HuH-7.5 (cell line): ENCODE measurements at regions not wholly inside any gene's neighbourhood (a gene's known extent, or its start where the extent isn't known, plus 50 kb on each side); places are given as distances from the start of the nearest gene placed in this dataset.
"Not testable (repeated sequence)": the region's sequence is repeated elsewhere in the genome, so short reads cannot be mapped to it uniquely, and the experiment has no call there.

Experiments
- DNase-seq: peaks from one replicate; pipeline ENCODE4 v3.0.0; 2011; ENCODE audit warnings: low spot score

- DNase-seq: no peak
Measured at GRCh38 chr12:126282691-126283090, 1217.5 kb downstream of the AACS start.

DNA sequence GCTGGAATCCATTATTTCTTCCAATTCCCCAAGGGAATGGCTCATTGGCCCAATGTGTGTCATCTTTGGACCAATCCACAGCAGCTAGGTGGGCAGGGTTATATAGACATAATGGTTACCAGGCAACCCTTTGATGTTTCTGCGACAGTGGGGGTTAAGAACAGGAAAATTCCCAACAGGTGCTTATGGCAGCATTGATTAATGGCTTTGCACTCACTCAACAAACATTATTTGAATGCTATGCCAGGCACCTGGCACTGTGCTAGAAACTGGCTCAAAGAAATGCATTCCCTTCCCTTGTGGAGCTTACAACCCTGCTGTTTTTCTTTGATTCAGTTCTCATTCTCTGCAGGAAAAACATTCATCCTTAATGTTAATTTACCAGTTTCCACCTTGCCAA, 1221.0 kb downstream of the AACS start:
- DNase-seq: no peak

GRCh38 chr12:126290456-126290855, 1225.2 kb downstream of the AACS start:
- DNase-seq: no peak

DNA sequence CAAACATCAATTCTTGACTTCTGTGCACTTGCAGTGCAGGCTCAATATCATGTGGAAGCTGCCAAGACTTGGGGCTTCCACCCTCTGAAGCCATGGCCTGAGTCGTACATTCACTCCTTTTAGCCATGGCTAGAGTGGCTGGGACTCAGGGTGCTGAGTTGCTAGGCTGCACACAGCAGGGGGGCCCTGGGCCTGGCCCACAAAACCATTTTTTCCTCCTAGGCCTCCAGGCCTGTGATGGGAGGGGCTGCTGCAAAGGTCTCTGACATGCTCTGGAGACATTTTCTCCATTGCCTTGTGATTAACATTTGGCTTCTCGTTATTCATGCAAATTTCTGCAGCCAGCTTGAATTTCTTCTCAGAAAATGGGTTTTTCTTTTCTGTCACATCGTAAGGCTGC, 1226.8 kb downstream of the AACS start:
- DNase-seq: not testable (repeated sequence)

DNA sequence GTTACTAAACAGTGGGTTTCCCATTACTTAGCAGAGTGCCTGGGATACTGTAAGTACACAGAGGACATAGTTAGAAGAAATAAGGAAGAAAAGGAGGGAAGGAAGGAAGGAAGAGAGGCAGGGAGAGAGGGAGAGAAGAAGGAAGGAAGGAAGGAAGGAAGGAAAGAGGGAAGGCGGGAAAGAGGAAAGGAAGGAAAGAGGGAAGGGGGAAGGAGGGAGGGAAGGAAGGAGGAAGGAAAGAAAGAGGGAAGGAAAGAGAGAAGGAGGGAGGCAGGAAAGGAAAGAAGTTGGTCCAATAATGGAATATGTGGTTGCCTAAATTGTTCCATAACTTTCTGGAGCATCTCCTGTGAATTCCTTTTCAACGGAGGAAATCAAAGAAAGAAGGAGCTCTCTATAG, 1230.4 kb downstream of the AACS start:
- no peak for DNase-seq

DNA sequence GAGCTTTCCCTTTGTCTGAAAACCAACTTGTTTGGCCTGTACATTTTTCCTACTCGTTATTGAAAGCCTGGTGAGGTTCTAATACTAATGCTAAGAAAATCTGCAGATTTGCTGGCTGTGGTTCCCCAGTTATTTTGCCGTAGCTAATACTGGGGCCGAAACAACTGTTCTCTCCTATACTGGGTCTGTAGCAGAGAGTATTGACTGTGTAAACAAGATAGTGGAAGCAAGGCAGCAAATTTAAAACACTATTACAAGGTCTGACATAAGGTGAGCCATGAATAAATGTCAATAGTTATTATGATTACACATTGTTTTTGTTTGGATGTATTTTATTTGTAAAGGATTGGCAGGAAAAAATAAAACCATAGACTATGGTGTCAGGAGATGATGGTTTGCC, 1244.0 kb downstream of the AACS start:
- no peak for DNase-seq

DNA sequence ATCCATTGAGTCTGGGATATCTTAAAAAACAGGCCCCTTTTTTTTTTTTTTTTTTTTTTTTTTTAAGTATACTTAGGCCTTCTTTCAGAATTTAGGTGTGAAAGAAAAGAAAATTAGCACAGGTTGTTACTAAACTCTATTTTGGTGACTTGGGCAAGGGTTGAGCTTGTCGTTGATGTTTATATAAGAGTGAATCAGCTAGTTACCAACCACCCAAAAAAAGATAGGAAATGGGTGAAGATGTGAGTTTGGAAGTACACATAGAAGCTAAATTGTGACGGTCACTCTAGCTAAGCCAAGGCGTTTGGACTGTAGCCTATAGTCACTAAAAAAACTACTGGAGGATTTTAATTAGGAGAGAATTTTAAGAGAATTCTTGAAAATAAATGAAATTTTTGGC, 1247.2 kb downstream of the AACS start:
- no peak for DNase-seq

DNA sequence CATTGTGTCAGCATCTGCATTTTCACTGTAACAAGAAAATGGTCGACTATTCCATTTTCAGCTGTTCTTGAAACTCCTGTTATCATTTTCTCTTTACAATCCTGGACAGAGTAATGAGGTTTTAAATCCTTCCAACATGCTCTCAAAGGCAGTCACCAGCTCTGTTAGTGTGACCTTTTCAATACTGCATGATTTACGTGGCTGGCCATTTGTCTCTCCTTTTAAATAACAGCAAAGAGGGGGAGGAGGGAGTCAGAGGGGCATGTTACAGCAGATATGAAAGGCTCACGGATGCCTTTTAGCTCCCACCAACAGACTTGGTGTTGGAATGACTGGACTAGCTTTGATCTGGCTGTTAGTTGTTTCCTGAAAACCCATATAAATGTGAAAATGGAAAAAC, 1251.2 kb downstream of the AACS start:
- DNase-seq: no peak

DNA sequence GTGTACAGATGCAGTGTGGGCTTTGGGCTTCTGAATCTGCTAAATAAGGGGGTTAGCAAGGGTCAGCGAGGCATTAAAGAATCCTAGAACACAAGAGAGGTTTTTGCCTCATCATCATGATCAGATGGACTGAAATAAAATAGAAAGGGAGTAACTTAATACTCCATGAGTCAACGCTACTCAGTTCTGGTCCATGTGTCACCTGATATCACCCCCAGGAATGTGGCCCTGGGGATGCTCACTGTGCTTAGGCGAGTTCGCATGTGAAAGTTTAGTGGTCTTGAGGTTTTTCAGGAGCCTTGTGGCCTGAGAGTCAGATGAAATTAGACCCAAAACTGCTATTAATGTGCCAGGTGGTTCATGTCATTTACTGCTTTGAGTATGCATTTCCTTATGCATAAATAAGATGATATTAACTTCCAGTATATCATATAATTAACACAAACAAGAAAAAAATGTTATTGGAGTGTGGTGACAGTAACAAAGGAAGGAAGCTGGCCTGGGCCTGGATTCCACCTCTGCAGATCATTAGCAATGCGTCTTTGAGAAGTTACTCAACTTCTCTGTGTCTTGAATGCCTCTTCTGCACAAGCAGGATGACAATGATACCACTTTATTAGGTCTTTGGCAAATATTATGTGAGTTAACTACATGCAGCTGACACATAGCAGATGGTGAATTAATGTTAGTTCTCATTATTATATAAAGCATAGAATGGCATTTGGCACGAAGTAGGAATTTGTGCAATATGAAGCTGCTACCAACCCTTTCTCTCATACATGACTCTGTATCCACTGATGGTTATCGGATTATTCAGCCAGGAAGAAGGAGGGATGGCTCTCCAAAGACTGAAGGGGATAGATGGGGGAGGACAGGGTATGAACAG, 1272.6 kb downstream of the AACS start:
- DNase-seq: no peak

DNA sequence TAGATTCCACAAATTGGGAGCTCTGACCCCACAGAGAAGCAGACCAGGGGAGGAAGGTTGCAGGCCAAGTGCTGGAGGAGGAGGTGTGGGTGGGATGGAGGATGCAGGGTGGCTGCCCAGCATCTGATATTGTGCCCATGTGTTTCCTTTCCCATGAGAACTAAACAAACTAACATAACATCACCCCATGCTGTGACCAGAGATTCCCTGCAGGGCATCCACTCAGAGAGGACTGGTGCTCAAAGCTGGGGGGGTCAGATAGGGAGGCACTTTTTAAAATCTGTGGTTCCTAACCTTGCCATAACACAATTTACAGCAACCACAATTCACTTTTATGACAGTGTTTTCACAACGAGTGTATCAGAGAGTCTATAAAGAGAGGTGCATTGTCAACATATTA, 1277.6 kb downstream of the AACS start:
- no peak for DNase-seq

- DNase-seq: no peak
Measured at GRCh38 chr12:126343321-126343720, 1278.1 kb downstream of the AACS start.

DNA sequence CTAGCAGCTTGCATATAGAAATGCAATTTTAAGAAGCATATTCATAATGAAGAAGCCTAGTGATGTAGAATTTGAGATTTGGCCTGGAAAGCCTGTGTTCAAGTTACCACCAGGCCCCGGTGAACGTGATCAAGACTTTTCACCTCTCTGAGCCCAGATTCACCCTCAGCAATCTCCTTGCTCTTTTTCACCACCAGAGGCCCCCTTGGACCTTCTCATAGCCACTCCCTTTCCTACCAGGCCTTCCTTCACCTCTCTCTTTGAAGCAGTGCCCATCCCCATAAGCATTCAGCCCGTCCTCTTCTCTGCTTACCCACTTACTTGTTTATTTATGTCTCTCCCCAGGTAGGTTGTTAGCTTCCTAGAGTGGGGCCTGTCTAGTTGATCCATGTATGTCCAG, 1280.9 kb downstream of the AACS start:
- DNase-seq: no peak

DNA sequence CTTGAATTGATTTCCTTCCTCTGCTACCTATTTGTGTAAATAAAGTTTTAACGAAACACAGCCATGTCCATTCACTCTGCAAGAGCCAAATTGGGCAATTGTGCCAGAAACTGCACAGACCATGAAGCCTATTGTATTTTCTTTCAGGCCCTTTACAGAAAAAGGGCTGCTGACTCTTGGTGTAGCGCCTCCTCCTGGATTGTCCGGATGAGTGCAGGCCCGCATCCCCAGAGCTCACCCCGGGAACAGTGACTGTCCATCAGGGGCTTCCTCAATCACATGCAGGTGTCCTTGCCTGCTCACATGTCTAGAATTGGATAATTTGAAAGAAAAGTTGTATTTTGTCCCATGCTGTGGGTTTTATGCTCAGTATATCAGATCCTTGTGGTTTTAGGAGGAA, 1282.2 kb downstream of the AACS start:
- DNase-seq: no peak

GRCh38 chr12:126349383-126349782, 1284.1 kb downstream of the AACS start:
- DNase-seq: no peak

DNA sequence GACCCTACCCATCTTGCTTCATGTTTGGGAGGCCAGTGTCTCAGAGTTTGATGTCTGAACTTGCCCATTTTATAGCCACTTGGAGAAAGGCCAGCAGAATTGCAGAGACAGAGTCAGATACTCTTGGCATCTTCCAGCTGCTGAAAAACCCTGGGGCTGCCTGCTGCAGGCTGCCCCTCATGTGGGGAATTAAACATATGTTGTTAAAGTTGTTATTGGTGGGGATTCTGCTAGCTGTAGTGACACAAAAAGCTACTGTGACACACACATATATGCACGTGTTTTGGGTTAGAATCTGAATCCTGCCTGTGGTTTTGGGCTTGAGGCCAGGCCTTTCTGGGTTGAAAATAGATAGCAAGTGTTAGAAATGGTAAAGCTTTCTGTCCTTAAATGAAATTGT, 1288.4 kb downstream of the AACS start:
- DNase-seq: no peak

GRCh38 chr12:126354633-126355032, 1289.4 kb downstream of the AACS start:
- DNase-seq: no peak

DNA sequence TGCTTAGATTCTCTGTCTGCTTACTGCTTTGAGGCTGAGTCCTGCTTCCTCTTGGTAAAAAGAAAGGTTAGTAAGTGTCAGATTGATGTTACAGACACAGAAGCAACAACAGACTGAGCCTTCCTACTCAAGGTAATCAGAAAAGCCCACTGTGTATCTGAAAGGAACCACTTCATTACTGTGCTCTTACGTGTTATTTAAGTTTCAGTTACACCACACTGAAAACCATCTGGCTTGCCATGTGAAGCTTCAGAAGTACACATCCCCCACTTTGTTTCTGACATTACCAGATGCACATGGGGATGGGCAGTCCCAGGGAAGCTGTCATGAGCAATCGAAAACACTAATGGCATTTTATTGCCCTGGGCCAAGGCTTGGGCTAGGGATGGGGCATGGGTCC, 1290.1 kb downstream of the AACS start:
- no peak for DNase-seq

DNA sequence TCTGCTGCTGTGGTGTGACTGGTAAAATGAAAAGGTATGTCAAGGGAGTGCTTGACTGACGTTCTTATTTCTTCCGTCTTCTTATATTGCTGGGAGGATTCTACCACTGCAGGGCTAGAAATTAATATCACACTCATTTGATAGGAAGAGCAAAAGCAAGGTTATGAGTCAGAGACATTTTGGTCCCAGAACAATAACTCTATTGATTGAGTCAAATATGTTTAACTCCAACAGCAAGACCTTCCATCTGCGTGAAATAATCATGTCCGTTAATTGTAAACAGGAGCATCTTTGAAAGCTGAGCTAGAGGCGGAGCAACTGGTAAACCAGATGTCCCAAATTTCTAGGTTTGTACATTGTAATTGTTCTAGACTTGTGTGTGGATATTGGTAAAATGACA, 1293.6 kb downstream of the AACS start:
- DNase-seq: no peak

DNA sequence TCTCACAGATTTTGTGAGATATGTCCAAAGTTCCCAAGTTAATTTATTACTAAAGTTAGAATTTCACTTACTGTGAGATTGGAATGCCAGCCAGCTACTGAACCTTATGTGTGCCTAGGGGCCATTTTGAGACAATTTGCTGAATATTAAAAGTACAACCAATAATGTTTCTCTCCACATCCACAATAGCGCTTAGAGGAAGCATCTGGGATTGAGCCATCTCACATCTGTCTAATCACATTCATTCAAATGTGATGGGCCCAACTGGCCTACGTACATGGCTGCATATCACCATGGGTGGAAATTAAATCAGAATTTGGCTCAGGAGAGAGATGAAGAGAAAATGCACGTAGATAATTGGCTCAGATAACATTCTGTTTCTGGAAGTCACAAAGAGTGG, 1294.0 kb downstream of the AACS start:
- no peak for DNase-seq

DNA sequence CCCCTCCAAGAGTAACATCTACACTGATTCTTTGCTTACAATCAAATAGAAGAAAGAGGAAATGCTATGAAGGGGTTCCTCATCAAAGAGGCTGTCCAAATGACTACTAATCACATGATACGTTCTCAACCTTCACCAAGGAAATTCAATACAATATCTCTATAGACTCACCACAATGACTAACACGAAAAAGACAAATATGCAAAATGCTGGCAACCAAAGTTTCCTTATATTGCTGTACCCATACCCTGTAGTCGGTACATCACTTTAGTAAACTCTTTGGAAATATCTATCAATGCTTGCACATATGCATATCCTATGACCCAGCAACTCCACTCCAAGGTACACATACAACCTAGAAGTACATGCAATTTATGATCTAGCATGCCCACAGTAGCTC, 1296.6 kb downstream of the AACS start:
- no peak for DNase-seq

DNA sequence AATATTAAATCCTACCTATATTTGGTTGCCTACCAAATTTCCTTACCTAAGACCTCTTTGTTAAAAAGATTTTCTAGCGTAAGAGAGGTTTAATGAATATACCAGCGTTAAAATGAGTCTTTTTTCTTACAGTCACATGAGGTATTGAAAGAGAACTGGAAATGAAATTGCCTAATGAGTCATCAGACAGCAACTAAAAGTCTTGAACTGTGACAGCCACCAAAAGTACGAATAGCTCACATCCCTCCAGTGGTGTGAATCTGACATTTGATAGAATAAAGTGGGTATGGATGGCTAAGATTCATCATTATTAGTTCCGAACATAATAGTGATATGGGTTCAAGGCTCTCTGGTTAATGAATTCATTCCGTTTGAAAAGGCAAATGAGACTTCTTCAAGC, 1297.3 kb downstream of the AACS start:
- DNase-seq: no peak

GRCh38 chr12:126362964-126363363, 1297.7 kb downstream of the AACS start:
- DNase-seq: no peak

DNA sequence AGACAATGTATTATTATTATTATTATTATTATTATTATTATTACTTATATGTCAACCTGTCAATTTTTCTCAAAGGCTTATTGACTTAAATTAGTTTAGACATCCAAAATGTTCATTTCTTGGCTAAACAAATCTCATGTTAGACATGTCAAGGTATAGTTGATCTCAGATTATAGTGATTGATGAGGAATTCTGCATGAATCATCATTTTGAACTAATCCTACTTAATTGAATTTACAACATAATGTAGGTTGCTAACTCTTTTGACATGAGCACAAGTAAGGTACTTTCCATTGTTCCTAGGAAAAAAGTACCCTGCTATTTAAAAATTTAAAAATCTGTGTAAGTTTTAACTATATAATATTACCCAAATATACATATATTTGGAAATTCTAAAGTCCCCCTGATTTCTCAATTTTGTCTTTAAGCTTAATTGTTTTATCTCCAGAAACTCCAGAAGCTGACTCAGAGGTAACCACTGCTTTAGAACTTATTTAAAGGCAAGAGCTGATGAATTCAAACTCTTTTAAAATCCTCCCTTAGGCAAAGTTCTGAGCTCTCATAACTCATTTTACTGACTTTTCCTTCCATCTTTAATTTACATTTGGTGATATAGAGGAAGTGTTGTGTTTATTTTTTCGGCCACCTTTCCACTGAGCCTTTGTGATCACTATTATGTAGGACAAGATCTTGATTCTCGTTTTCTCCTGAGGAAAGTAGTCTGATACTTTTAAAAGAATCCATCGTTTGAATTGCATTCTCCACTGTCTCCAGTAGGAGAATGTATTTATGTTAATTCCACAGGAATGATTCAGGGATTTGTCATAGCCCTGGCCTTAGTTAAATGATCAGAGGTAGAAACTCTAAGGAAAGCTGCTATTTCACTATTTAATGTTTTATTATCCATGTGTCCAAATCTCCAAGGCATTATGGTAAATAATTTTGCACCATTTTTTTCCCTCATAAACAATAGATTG, 1304.5 kb downstream of the AACS start:
- no peak for DNase-seq
